Lower leg skin (tissue), 4 donors: ENCODE measurements at regions not wholly inside any gene's neighbourhood (a gene's known extent, or its start where the extent isn't known, plus 50 kb on each side); places are given as distances from the start of the nearest gene placed in this dataset.

ENCODE experiments used
- DNase-seq, 2 donors: peaks; one replicate each; pipeline ENCODE4 v3.0.0-alpha.2; 2019; ENCODE audit warnings: low spot score in 2 of 2
- H3K4me3 ChIP-seq: fragments of 200-600 bp; sonication (generic); 2 replicates; pipeline ENCODE4 v1.5.1; 2017; ENCODE audit warnings: mild to moderate bottlenecking, low read depth; ENCODE audit not compliant: poor library complexity, severe bottlenecking
- POLR2A ChIP-seq, 2 donors: fragments of 450-650 bp; IDR thresholded peaks; one replicate each; pipeline ENCODE4 v1.6.1; 2016 to 2017; ENCODE audit warnings: antibody characterized with exemption in 2 of 2, mild to moderate bottlenecking in 1 of 2, moderate library complexity in 1 of 2
- whole genome bisulfite sequencing, 2 donors: methylation state at CpG; one replicate each; pipeline ENCODE4 v1.1.5; 2018; 5-methylcytosine and 5-hydroxymethylcytosine counted together
- intact Hi-C: fragments of 100-400 bp; cut with DNase I; formaldehyde crosslinking; loops from one replicate; pipeline ENCODE4 v1.15.0; 2023; ENCODE audit warnings: low total_unique reads
- TF ChIP-seq, protein P1 (sequence below), 3 donors: fragments of 450-650 bp; IDR thresholded peaks; one replicate each; pipeline ENCODE4 v1.5.1; 2016; ENCODE audit warnings: antibody characterized with exemption in 3 of 3, mild to moderate bottlenecking in 3 of 3, moderate library complexity in 2 of 3

DNA sequence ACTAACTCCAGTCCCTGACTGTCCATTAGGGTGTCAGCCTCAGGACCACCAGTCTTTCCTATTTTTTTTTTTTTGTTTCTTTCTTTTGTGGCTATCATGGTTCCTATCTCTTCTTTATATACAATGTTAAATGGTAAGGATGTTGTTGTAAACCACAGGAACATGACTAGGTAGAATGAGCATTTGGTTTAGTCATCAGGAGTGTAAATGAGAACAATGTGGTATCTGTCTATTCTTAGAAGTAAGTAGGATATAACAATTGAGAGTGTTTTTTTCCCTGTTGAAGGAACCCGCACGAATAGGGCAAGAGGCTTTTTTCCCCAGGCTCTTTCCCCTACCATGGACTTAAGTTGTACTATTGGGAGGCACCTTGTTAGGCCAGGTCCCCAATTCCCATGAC is 880.3 kb upstream of the GBE1 start:
- no peak for TF ChIP-seq POLR2A (IDR thresholded peaks at IDR 0.05)
- TF ChIP-seq, protein P1, sequence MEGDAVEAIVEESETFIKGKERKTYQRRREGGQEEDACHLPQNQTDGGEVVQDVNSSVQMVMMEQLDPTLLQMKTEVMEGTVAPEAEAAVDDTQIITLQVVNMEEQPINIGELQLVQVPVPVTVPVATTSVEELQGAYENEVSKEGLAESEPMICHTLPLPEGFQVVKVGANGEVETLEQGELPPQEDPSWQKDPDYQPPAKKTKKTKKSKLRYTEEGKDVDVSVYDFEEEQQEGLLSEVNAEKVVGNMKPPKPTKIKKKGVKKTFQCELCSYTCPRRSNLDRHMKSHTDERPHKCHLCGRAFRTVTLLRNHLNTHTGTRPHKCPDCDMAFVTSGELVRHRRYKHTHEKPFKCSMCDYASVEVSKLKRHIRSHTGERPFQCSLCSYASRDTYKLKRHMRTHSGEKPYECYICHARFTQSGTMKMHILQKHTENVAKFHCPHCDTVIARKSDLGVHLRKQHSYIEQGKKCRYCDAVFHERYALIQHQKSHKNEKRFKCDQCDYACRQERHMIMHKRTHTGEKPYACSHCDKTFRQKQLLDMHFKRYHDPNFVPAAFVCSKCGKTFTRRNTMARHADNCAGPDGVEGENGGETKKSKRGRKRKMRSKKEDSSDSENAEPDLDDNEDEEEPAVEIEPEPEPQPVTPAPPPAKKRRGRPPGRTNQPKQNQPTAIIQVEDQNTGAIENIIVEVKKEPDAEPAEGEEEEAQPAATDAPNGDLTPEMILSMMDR (IDR thresholded peaks at IDR 0.05), result no peak
- intact Hi-C loops, result no loop called here
- no peak overlapping the region for H3K4me3 ChIP-seq
- 81 to 90% methylated on average over 2 of the region's 2 CpGs for WGBS, 2 donors
- no peak for DNase-seq

DNA sequence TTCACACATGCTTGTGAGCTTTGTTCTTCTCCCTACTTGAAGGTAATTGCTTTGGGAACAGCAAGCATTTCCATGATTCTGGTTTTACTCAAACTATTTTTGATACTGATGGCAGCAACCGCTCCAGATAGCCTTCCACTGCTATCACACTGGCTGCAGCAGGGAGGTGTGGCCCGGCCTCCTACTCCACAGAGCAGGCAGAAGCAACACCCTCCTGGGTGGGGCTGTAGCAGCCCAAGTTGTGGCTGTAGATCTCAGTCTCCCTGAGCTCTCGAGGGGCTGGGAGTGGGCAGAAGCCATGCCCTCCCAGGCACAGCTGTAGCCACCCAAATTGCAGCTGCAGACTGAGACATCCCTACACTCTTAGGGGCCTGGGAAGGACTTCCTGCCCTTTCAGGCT is 878.8 kb upstream of the GBE1 start:
- 75 to 80% methylated on average over 2 to 3 of the region's 3 CpGs for WGBS, 2 donors
- no peak for DNase-seq
- no peak overlapping the region for H3K4me3 ChIP-seq
- TF ChIP-seq, protein P1 (IDR thresholded peaks at IDR 0.05), result no peak
- TF ChIP-seq POLR2A (IDR thresholded peaks at IDR 0.05), result no peak
- intact Hi-C loops, result no loop called here

DNA sequence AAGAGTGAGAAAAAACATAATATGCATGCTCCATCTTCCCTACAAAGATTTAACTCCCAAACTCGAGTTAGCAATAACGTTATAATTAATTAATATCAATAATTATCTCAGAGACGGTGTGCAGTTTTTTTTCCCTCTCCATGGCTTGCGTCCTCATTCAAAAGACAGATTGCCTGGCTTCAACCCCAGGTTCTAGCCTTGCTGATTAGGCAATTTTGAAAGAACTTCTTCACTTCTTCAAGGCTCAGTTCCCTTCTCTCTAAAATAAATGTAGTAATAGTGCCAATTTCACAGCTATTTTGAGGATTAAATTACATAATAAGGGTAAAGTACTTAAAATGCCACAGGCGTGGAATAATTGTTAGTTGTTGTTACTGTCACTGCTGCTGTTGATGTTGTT is 876.1 kb upstream of the GBE1 start:
- no peak overlapping the region for H3K4me3 ChIP-seq
- intact Hi-C loops, result no loop called here
- no peak for DNase-seq
- TF ChIP-seq POLR2A (IDR thresholded peaks at IDR 0.05), result no peak
- TF ChIP-seq, protein P1 (IDR thresholded peaks at IDR 0.05), result no peak
- WGBS, 2 donors, result 69 to 79% methylated on average over 5 of the region's 5 CpGs

DNA sequence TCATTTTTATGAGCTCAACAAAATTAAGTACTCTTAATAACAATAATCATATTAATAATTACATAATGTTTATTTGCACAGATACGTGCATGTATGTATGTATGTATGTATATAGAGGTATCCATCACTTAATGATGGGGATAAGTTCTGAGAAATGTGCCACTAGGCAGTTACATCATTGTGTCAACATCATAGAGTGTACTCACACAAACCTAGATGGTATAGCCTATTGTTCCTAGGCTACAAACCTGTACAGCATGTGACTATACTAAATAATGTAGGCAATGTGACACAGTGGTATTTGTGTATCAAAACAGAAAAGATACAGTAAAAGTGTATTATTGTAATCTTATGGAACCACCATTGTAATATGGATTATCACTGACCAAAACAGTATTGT is 874.7 kb upstream of the GBE1 start:
- H3K4me3 ChIP-seq, result no peak overlapping the region
- intact Hi-C loops, result no loop called here
- 88 to 90% methylated on average over 1 of the region's 1 CpG for whole genome bisulfite sequencing, 2 donors
- no peak for DNase-seq
- TF ChIP-seq, protein P1 (IDR thresholded peaks at IDR 0.05), result no peak
- TF ChIP-seq POLR2A (IDR thresholded peaks at IDR 0.05), result no peak

DNA sequence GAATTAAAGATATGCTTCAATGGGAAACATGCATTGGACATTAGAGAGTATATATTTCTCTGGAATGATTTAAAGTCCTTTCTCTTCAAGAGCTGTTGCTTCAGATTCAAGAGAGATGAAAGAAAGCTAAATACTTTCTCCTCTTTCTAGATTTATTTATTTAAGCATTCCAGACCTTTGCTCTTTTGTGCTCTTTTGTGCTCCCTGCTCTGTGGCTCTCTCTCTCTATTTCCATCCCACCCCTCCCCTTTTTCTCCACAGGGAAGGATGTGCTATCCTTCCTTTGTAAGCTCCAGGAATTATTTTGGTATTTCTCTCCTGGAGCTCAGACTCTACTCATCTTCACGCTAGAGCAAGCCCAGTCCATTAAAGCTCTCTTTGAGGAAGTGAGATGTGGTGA is 871.9 kb upstream of the GBE1 start:
- H3K4me3 ChIP-seq, result no peak overlapping the region
- intact Hi-C loops, result no loop called here
- TF ChIP-seq, protein P1 (IDR thresholded peaks at IDR 0.05), result no peak
- no peak for TF ChIP-seq POLR2A (IDR thresholded peaks at IDR 0.05)
- WGBS, 2 donors, result 60 to 65% methylated on average over 1 of the region's 1 CpG
- DNase-seq, result no peak

DNA sequence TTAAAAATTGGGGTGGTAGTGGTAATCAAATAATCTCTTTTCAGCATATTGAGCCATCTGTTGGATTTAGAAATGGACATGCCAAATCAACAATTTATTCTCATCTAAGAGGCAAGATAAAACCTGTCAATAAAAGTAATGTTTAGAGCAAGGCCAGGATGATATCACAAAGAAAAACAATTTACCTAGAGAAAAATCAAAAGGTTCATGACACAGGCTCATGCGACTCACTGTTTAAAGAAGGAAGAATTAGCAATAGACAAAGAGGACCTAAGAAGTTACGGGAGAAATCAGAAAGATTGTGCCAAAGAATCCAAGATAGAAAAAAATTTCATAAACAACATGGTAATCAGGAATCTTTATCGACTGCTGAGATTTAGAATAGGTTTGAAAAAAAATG is 868.5 kb upstream of the GBE1 start:
- 90 to 94% methylated on average over 3 of the region's 3 CpGs for WGBS, 2 donors
- TF ChIP-seq, protein P1 (IDR thresholded peaks at IDR 0.05), result no peak
- TF ChIP-seq POLR2A (IDR thresholded peaks at IDR 0.05), result no peak
- no peak overlapping the region for H3K4me3 ChIP-seq
- DNase-seq, result no peak
- intact Hi-C loops, result no loop called here
